ENCODE measurements at regions not wholly inside any gene's neighbourhood (a gene's known extent, or its start where the extent isn't known, plus 50 kb on each side); places are given as distances from the start of the nearest gene placed in this dataset.
A peak's percentile ranks its signal among the peaks of the same experiment; 100 is the strongest.

DNA sequence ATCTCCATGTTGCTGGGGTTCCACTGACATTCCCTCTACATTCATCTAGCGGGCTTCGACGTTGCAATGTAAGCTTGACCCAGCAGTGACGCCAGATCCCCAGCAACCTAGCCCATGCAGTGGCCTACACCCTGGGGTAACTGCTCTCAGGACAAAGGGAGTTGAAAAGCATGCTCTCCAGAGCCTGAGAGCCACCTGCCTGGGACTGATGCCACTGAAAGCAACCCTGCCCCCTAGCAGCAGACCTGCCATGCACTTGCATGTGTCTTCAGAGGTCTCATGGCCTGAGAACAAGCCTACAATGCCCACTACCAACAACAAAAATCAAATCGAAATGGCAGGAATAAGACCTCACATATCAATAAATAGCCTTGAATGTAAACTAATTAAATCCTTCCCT lies 330.3 kb downstream of the TRIM36 start:
- Mint-ChIP-seq H3K4me1 (no peaks in the 10 kb centered on the region), H3K9me3 (peaks cover 11% of the 10 kb centered on the region), H3K4me3 (no peak overlapping the region), H3K27ac (no peak overlapping the region), H3K27me3 (ENCODE audit: low read depth, poor library complexity) (no peaks in the 10 kb centered on the region), H3K36me3 (ENCODE audit: low read depth) (no peaks in the 10 kb centered on the region)
- TF ChIP-seq, protein P1, sequence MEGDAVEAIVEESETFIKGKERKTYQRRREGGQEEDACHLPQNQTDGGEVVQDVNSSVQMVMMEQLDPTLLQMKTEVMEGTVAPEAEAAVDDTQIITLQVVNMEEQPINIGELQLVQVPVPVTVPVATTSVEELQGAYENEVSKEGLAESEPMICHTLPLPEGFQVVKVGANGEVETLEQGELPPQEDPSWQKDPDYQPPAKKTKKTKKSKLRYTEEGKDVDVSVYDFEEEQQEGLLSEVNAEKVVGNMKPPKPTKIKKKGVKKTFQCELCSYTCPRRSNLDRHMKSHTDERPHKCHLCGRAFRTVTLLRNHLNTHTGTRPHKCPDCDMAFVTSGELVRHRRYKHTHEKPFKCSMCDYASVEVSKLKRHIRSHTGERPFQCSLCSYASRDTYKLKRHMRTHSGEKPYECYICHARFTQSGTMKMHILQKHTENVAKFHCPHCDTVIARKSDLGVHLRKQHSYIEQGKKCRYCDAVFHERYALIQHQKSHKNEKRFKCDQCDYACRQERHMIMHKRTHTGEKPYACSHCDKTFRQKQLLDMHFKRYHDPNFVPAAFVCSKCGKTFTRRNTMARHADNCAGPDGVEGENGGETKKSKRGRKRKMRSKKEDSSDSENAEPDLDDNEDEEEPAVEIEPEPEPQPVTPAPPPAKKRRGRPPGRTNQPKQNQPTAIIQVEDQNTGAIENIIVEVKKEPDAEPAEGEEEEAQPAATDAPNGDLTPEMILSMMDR (IDR thresholded peaks at IDR 0.05) = no peak
- DNase-seq = no peak

DNA sequence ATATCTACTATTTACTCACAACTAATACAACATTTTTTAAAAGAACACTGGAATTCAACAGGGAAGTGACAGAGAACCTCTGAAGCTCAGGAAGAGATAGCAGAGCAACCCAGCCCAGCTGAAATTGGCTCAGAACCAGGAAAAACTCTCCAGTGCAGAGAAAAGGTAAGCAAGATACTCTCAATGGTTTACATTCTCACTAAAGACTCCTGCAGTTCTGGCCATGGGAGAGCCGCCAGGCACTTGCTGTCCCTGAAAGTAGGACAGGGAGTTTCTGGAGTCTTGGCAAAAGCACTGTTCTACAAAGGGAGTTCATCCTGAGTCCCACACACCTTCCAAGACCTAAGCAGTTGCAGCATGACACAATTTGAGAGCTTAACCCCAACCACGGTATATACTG lies 330.8 kb downstream of the TRIM36 start:
- H3K27me3 Mint-ChIP-seq (ENCODE audit: low read depth, poor library complexity) = no peaks in the 10 kb centered on the region
- no peak overlapping the region for H3K4me3 Mint-ChIP-seq
- TF ChIP-seq, protein P1 (IDR thresholded peaks at IDR 0.05) = no peak
- no peak overlapping the region for H3K27ac Mint-ChIP-seq
- no peaks in the 10 kb centered on the region for H3K36me3 Mint-ChIP-seq (ENCODE audit: low read depth)
- H3K9me3 Mint-ChIP-seq = peaks cover 6% of the 10 kb centered on the region
- no peaks in the 10 kb centered on the region for H3K4me1 Mint-ChIP-seq
- DNase-seq = no peak

DNA sequence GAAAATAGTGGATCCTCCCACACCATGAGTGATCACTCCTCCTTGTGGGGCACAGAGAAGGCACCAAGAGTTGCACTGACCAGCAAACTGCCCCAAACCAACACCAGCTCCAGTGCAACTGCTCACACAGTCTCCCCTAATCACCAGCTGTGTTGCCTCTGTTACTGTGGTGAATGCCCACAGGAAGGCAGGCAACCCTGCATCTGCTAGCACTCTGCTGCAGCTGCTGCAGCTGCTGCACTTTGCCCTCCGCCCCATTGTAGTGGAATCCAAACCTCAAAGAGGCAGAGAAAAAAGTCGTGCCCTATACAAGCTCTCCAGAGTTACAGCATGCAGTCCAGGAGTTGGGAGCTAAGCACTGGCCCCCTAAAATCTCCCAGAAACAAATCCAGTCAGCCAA lies 339.6 kb downstream of the TRIM36 start:
- Mint-ChIP-seq H3K27ac (no peak overlapping the region), H3K36me3 (ENCODE audit: low read depth) (no peaks in the 10 kb centered on the region), H3K4me1 (no peaks in the 10 kb centered on the region), H3K4me3 (no peak overlapping the region), H3K27me3 (ENCODE audit: low read depth, poor library complexity) (peaks cover 8% of the 10 kb centered on the region), H3K9me3 (peaks cover 21% of the 10 kb centered on the region)
- TF ChIP-seq, protein P1 (IDR thresholded peaks at IDR 0.05) = no peak
- peak; percentile 3 for DNase-seq

GRCh38 chr5:114822863-114823262 lies 346.8 kb downstream of the TRIM36 start:
- H3K4me1 Mint-ChIP-seq = no peaks in the 10 kb centered on the region
- no peaks in the 10 kb centered on the region for H3K36me3 Mint-ChIP-seq (ENCODE audit: low read depth)
- DNase-seq = no peak
- TF ChIP-seq, protein P1 (IDR thresholded peaks at IDR 0.05) = no peak
- H3K9me3 Mint-ChIP-seq = peaks cover 26% of the 10 kb centered on the region
- H3K27me3 Mint-ChIP-seq (ENCODE audit: low read depth, poor library complexity) = no peaks in the 10 kb centered on the region
- H3K4me3 Mint-ChIP-seq = no peak overlapping the region
- H3K27ac Mint-ChIP-seq = no peak overlapping the region

- no peak for DNase-seq
- H3K4me3 Mint-ChIP-seq = no peak overlapping the region
- H3K27me3 Mint-ChIP-seq (ENCODE audit: low read depth, poor library complexity) = no peaks in the 10 kb centered on the region
- no peak overlapping the region for H3K27ac Mint-ChIP-seq
- H3K36me3 Mint-ChIP-seq (ENCODE audit: low read depth) = no peaks in the 10 kb centered on the region
- H3K4me1 Mint-ChIP-seq = no peaks in the 10 kb centered on the region
- TF ChIP-seq, protein P1 (IDR thresholded peaks at IDR 0.05) = no peak
- peaks cover 22% of the 10 kb centered on the region for H3K9me3 Mint-ChIP-seq
Observed at GRCh38 chr5:114822436-114822835, 347.3 kb downstream of the TRIM36 start.

GRCh38 chr5:114790403-114790792 lies 379.3 kb downstream of the TRIM36 start:
- Mint-ChIP-seq H3K4me3 (no peak overlapping the region), H3K4me1 (no peaks in the 10 kb centered on the region), H3K27me3 (ENCODE audit: low read depth, poor library complexity) (peaks cover 4% of the 10 kb centered on the region), H3K36me3 (ENCODE audit: low read depth) (no peaks in the 10 kb centered on the region), H3K27ac (no peak overlapping the region), H3K9me3 (no peaks in the 10 kb centered on the region)
- TF ChIP-seq, protein P1 (IDR thresholded peaks at IDR 0.05) = no peak
- no peak for DNase-seq
